Breast epithelium (tissue), 3 donors: ENCODE measurements at regions not wholly inside any gene's neighbourhood (a gene's known extent, or its start where the extent isn't known, plus 50 kb on each side); places are given as distances from the start of the nearest gene placed in this dataset.

Experiments
- POLR2A ChIP-seq: fragments of 450-650 bp; IDR thresholded peaks from one replicate; pipeline ENCODE4 v1.6.1; 2016; ENCODE audit warnings: antibody characterized with exemption, mild to moderate bottlenecking, moderate library complexity
- TF ChIP-seq, protein P1 (sequence below), 3 donors: fragments of 450-650 bp; IDR thresholded peaks; one replicate each; pipeline ENCODE4 v1.5.1; 2016 to 2017; ENCODE audit warnings: antibody characterized with exemption in 3 of 3, mild to moderate bottlenecking in 3 of 3, moderate library complexity in 3 of 3

DNA sequence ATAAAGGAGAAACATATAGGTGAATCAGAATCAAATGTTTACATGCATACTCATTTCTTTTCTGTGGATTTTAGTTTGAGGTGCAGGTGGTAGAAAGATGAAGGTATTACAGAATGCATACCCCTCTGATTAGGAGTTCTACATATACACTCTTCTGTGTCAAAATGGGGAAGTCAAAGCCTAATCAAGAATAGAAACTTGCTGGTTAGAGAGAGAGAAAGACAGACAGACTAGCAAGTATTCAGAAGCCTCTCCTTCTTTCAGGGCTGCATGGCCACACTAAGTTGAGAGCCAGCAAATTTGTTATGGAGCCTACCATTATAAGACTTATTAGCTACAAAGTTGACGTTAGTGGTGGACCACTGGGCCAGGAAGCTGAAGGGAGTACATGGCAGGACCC is 358.3 kb upstream of the EYS start:
- TF ChIP-seq POLR2A: no peak
- TF ChIP-seq, protein P1, sequence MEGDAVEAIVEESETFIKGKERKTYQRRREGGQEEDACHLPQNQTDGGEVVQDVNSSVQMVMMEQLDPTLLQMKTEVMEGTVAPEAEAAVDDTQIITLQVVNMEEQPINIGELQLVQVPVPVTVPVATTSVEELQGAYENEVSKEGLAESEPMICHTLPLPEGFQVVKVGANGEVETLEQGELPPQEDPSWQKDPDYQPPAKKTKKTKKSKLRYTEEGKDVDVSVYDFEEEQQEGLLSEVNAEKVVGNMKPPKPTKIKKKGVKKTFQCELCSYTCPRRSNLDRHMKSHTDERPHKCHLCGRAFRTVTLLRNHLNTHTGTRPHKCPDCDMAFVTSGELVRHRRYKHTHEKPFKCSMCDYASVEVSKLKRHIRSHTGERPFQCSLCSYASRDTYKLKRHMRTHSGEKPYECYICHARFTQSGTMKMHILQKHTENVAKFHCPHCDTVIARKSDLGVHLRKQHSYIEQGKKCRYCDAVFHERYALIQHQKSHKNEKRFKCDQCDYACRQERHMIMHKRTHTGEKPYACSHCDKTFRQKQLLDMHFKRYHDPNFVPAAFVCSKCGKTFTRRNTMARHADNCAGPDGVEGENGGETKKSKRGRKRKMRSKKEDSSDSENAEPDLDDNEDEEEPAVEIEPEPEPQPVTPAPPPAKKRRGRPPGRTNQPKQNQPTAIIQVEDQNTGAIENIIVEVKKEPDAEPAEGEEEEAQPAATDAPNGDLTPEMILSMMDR (IDR thresholded peaks at IDR 0.05): no peak
